ENCODE measurements at regions not wholly inside any gene's neighbourhood (a gene's known extent, or its start where the extent isn't known, plus 50 kb on each side); places are given as distances from the start of the nearest gene placed in this dataset.

DNA sequence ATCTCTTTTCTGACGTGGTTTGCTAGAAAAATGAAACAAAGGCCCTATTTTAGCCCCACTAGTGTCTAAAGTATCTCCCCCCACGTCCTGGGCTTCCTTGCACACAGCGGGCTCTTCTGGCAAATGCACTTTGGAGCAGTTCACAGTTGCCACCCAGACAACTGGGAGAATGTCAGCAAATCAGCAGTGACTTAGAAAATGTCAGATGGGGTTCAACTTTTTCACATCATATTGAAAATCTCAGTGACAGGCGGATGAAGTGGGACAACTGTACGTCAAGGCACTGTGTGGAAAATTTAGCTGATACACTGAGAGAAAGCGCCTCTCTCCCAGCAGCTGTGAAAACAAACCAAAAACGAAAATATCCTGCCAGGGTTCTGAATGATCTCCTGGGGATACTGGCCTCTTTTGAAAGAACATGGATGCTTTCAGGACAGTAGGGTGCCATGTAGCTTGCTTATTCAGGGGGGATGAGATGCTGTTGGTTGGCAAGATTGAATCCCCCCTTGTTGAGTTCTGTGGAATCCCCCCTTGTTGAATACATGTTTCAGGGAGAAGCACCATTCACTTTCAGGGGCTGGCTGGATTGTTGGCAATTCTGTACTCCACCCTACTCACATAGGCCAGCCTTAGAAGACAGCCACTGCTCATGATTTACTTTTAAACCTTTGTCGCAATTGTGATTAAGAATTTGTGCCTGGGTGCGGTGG is 372.8 kb upstream of the CELF2 start:
- no peak for DNase-seq (ENCODE audit: low read depth)

DNA sequence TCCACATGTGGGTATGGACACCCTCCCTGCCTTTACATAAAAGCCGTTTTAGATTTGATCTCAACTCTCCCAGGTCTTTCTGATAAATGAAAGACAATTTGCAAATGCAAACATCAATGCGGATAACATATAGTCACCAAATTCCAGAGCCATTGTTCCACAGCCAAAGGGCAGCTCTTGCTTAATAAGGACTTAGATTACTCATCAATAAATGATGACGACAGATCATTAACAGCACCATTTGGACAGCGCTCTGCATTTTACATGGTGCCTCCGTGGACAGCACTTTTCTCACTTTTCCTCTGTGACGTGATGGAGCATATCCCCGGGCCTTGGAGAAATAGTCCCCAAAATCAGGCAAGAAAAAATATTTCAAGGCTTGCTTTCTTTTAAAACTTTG is 370.3 kb upstream of the CELF2 start:
- no peak for DNase-seq (ENCODE audit: low read depth)

GRCh38 chr10:10657139-10657760 is 360.4 kb upstream of the CELF2 start:
- DNase-seq (ENCODE audit: low read depth) = no peak

- no peak for DNase-seq (ENCODE audit: low read depth)
Measured at GRCh38 chr10:10658172-10658785, 359.4 kb upstream of the CELF2 start.

DNA sequence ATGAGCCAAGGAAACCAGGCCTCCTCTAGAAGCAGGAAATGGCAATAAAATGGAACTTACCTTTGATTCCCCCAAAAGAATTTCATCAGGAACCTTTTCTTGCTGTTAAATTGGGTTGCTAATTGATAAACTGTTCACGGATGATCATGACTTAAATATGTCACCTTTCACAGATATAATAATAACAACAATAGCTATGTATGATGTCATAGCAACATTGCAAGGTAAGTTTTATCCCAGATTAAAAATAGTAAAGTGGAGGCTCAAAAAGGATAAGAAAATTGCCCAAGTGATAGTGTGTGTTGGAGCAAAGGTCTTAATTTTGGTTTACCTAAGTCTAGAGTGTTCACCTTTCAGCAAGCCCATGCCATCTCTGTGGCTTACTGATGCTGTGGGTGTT is 357.6 kb upstream of the CELF2 start:
- no peak for DNase-seq (ENCODE audit: low read depth)

DNA sequence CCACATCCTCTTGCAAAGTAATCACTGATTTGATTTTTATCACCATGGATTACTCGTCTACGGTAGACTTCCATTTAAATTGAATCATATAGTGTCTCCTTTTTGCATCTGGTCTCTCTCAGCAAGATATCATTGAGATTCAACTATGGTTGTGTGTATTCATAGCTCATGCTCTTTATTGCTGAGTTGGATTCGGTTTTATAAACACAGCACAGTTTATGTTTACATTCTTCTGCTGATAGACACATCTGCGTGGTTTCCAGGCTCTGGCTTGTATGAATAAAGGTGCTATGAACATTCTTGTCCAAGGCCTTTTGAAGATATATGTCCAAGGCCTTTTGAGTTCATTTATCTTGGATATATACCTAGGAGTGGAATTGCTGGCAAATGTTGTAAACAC is 356.5 kb upstream of the CELF2 start:
- no peak for DNase-seq (ENCODE audit: low read depth)

DNA sequence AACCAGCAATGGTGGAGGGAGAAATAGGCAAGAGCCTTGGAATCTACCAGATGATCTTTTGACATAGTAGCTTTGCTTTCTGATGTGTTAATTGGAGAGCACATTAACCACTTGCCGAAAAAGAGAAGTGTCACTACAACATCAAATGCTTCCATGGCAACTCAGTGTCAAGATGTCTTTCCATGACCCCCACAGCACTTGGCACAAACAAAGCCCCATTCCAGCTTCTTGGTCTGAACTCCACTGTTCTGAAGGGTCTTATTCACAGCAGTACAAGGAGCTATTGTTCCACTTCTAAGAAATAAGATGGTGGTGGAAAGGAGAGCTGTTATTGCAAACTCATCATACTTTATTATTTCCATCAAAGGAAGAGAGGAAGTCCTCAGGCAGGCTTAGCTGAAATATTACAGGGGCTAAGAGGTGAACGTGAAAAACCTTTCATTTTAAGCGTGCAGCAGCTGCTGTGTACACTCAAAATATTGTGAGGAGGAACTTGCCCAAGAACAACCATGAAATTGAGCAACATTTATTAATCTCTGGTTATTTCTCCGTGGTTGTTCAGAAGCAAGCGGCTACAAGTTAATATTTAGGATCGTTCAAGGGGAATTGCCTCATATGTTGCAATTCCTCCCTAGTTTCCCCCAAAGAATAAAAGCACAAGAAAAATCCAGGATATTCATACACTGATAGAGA is 354.8 kb upstream of the CELF2 start:
- DNase-seq (ENCODE audit: low read depth) = no peak

DNA sequence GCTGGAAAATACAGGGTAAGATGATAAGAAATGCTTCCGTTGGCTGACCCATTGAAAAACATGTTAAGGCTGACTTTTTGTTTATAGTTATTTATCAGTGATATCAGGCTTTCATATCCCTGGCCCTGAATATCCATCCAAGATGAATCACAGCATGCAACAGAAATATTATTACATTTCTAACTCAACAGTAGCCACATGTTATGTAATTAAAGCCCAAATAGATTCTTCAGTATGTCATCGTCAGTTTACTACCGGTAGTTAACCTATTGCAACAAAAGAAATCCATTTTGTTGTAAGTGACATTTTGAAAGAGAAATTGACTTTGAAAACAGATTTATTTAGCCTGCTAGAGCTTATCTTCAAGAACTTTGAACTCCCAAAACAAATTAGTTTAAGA is 354.1 kb upstream of the CELF2 start:
- no peak for DNase-seq (ENCODE audit: low read depth)

DNA sequence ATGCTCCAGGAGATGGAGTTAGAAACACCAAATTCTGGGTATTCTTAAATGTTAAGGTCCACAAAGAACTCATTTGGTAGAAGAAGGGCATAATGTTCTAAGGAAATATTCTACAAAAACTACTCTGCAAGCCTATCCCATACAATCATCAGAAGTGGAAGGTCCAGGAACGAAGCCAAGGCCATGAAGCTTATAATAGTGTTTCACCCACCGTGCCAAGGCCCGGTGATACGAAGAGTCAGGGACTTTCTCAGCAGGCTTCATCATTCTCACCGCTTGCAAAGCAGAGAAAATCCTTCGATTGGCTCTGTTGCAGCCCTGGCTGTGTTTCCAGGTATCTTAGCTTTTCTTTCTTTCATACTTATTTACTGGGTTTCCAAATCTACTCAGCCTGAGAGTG is 351.9 kb upstream of the CELF2 start:
- DNase-seq (ENCODE audit: low read depth) = no peak

- DNase-seq (ENCODE audit: low read depth) = no peak
Measured at GRCh38 chr10:10667466-10667865, 350.2 kb upstream of the CELF2 start.

DNA sequence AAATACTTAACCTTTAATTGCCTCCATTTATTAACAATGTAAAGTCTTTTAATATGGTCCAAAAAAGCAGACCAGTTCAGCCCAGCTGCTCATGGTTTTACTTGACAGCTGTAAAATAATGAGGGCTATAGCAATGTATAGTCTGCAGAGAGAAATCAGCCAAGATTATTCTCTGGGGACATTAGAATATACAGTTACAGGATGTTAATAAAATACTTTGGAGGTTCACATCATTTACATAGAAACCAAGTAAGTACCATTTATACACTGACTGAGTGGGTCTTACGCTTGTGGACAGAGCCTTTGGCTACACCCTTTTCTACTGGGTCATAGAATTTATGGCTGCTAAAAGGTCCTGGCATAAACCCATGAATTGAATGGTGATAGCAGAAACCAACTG is 340.7 kb upstream of the CELF2 start:
- no peak for DNase-seq (ENCODE audit: low read depth)

DNA sequence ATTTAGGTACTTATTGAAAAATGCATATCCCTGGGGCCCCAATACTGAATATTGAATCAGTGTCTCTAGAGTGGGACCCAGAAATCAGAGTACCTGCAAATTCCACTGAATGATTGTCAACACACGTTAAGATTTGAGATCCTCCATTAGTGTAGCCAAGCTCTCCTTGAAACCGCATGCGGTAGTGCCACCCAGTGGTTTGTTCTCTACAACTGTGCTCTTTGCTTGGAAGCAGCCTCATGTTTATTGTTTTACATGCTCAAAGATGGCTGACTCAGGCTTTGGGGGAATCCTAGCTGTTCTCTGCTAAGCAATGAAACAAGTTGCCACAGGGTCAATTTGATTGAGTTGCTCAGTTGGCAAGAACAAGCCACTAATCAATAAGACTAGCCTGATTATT is 340.2 kb upstream of the CELF2 start:
- DNase-seq (ENCODE audit: low read depth) = no peak

- no peak for DNase-seq (ENCODE audit: low read depth)
Measured at GRCh38 chr10:10680496-10680895, 337.2 kb upstream of the CELF2 start.

- DNase-seq (ENCODE audit: low read depth) = no peak
Measured at GRCh38 chr10:10684972-10685371, 332.7 kb upstream of the CELF2 start.

DNA sequence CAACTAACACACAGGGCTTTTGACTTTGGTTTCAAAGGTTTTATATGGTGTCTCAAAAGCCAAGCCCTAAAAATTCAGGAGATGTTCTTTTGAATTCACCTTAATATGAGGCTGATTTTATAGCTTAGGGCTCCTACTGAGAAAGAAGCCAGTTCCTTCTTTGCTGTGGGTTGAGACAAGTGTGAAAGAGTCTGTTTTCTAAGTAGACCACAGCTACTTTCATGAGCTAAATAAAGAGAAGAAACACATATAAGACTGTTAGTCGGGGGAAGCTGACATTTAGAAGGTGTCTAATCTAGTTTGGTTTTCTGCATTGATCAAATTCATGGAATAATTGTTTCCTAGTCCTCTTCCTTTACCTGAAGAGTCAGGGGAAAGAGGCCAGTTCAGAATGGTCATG is 332.1 kb upstream of the CELF2 start:
- no peak for DNase-seq (ENCODE audit: low read depth)

DNA sequence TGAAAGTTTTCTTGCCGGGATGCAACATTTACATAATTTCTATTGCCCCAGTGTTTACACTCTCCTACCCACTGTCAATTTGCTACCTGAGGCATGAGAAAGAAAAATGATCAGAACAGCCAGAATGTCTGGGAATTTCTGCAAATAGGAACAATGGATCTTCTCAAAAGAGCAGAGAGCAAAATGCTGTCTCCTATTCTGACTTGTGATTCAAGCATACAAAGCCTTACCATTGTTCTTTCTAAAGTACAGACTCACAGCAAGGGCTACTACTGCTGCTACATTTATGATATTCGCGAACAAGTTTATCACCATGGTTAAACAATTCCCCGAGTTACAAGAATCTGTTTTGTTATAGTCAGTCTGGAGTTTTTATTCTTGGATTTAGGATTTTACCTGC is 329.9 kb upstream of the CELF2 start:
- no peak for DNase-seq (ENCODE audit: low read depth)

- no peak for DNase-seq (ENCODE audit: low read depth)
Measured at GRCh38 chr10:10699427-10699826, 318.2 kb upstream of the CELF2 start.

DNA sequence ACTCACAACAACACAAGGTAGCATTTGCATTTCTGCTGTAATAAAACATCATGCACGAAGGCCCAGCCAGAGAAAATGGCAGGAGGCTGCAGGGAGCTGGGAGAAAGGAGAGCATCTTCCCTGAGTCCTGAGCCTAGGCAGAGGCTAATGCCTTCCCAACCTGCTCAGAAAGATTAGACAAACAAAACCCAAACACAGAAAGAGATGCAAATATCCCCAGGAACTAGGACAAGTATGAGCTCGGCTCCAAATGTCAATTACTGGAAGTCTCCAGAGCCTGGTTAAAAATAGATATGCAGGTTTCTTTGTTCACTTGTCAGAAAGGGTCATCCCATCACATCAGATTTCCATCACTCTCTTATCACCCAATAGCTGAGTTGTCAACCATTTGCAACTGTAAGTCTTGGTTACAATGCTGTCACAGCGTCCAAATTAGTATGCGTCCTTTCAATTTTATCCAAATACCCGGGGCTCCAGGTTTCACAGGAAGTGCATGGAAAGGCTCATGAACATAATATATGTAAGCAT is 316.5 kb upstream of the CELF2 start:
- DNase-seq (ENCODE audit: low read depth) = no peak

DNA sequence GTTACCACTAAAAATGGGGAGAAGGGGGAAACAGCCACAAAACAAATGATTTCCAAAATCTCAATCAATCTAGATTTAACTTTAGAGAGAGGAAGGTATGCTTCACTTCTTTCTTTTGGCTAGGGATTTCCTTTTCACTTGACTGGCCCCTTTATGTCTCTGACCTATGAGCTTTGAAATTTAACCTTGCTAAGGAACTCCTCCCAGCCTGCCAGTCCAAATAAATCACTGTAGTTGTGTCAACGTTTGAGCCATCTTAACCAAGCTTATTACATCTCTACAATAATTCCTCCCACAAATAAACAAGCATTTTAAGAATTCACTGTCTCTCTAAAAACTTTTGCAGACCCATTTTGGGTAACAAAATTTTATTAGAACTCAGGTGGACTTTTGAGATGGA is 315.5 kb upstream of the CELF2 start:
- no peak for DNase-seq (ENCODE audit: low read depth)

- no peak for DNase-seq (ENCODE audit: low read depth)
Measured at GRCh38 chr10:10703382-10703781, 314.3 kb upstream of the CELF2 start.

DNA sequence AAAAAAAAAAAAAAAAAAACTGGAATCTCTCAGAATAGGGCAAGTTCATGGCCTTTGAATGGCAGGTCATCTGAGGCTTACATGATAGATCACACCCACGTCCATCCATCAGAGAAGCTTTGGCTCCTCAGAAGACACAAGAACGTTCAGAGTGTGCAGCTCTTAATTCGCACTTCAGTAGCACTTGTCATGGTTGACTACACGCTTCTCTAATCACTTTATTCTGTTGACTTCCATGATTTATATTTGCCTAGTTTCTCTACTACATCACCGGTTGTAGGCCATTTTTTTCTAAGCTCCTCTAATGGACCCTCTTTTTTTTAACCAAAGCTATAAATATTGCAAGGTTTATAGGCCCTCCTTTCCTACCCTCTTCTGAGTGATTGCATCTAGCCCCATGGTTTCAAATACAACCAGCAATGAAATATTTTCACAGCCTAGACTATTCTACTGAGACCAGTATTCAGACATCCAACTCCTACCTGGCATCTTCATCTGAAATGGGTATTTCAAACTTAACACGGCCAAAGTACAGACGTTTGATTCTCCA is 305.4 kb upstream of the CELF2 start:
- no peak for DNase-seq (ENCODE audit: low read depth)

DNA sequence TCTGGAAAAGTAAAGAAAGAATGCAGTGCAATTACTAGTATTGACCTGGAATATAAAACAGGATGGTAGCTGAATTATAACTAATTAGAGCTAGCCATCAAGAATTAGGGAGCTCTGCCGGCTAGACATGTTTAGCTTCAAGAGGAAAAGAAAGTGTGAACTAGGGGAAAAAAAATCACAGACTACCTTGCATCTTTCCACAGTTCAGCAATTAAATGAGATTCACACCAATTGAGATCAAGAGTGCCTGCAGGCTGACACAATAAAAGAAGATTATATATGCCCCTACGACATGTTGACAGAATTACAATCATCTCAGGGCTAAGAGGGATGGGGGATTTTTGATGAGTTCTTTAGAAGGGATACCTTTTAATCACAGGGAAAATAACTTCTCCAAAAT is 303.3 kb upstream of the CELF2 start:
- DNase-seq (ENCODE audit: low read depth) = no peak

GRCh38 chr10:10716972-10717371 is 300.7 kb upstream of the CELF2 start:
- no peak for DNase-seq (ENCODE audit: low read depth)
